ENCODE measurements at regions not wholly inside any gene's neighbourhood (a gene's known extent, or its start where the extent isn't known, plus 50 kb on each side); places are given as distances from the start of the nearest gene placed in this dataset.

DNA sequence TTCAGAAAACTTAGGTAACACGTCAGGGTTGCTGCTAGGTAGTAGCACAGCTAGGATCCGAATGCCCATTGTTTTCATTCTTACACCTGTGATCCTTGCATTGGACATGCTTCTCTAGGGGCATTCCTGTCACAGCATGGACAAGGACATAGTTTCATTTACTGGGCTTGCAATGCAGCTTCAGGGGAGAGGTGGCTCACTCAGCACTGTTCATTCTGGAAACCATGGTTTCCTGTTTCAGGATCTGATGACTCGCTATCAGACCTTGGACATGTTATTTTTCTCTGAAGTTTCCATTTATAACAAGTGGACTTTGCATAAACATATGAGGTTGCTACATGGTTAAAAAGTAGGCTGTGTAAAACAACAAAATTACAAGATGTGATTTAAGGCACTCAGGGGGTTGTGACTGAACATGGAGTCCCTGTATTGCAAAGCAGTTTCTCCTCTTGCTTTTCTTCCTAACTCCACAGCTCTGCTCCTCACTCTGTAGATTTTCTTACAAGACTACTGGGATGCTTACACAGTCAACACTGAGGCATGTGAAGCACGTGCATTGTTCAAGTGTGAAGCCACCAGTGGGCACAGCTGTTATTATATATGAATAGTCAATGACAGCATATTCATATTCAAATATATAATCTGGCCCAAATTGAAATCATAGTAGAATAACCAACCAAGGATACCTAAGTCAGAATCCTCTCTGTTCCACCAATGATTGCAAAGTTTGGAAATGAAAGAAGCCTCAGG is 66.1 kb upstream of the STK32A start:
- TF ChIP-seq, protein P1, sequence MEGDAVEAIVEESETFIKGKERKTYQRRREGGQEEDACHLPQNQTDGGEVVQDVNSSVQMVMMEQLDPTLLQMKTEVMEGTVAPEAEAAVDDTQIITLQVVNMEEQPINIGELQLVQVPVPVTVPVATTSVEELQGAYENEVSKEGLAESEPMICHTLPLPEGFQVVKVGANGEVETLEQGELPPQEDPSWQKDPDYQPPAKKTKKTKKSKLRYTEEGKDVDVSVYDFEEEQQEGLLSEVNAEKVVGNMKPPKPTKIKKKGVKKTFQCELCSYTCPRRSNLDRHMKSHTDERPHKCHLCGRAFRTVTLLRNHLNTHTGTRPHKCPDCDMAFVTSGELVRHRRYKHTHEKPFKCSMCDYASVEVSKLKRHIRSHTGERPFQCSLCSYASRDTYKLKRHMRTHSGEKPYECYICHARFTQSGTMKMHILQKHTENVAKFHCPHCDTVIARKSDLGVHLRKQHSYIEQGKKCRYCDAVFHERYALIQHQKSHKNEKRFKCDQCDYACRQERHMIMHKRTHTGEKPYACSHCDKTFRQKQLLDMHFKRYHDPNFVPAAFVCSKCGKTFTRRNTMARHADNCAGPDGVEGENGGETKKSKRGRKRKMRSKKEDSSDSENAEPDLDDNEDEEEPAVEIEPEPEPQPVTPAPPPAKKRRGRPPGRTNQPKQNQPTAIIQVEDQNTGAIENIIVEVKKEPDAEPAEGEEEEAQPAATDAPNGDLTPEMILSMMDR (conservative IDR thresholded peaks at IDR 0.05; ENCODE audit: low read length) = no peak
- TF ChIP-seq EZH2phosphoT487 (IDR thresholded peaks at IDR 0.05; ENCODE audit: borderline replicate concordance, low read depth, low read length) = no peak
